G401.6 (cell line): ENCODE measurements at regions not wholly inside any gene's neighbourhood (a gene's known extent, or its start where the extent isn't known, plus 50 kb on each side); places are given as distances from the start of the nearest gene placed in this dataset.

Experiments used
- FAIRE-seq: peaks from 2 replicates; lab custom pipeline; 2012; peaks lifted over from hg19 to GRCh38; lab: Jason Lieb, UNC

GRCh38 chr10:121185816-121186455, 334.8 kb downstream of the WDR11 start:
- FAIRE-seq, result no peak

GRCh38 chr10:121187391-121187790, 336.2 kb downstream of the WDR11 start:
- no peak for FAIRE-seq

- no peak for FAIRE-seq
These were observed 336.8 kb downstream of the WDR11 start for GRCh38 chr10:121188005-121188404.

GRCh38 chr10:121189066-121189465, 337.9 kb downstream of the WDR11 start:
- no peak for FAIRE-seq

GRCh38 chr10:121194696-121195523, 343.7 kb downstream of the WDR11 start:
- FAIRE-seq, result no peak

GRCh38 chr10:121195524-121195910, 344.4 kb downstream of the WDR11 start:
- FAIRE-seq, result no peak

- FAIRE-seq, result no peak
These were observed 347.9 kb downstream of the WDR11 start for GRCh38 chr10:121199081-121199480.

GRCh38 chr10:121205625-121206024, 354.5 kb downstream of the WDR11 start:
- no peak for FAIRE-seq

- no peak for FAIRE-seq
These were observed 360.3 kb downstream of the WDR11 start for GRCh38 chr10:121211446-121211845.

- no peak for FAIRE-seq
These were observed 362.3 kb downstream of the WDR11 start for GRCh38 chr10:121213437-121213836.

- no peak for FAIRE-seq
These were observed 365.1 kb downstream of the WDR11 start for GRCh38 chr10:121216295-121216694.

GRCh38 chr10:121216721-121217181, 365.6 kb downstream of the WDR11 start:
- FAIRE-seq, result no peak

GRCh38 chr10:121217331-121217730, 366.2 kb downstream of the WDR11 start:
- no peak for FAIRE-seq

GRCh38 chr10:121221072-121221471, 369.9 kb downstream of the WDR11 start:
- FAIRE-seq, result no peak

- FAIRE-seq, result no peak
These were observed 370.8 kb downstream of the WDR11 start for GRCh38 chr10:121221991-121222390.

GRCh38 chr10:121222842-121223241, 371.7 kb downstream of the WDR11 start:
- FAIRE-seq, result no peak

- FAIRE-seq, result no peak
These were observed 367.2 kb downstream of the FGFR2 start for GRCh38 chr10:121231079-121231478.

GRCh38 chr10:121232494-121232893, 365.8 kb downstream of the FGFR2 start:
- FAIRE-seq, result no peak

GRCh38 chr10:121235692-121236091, 362.6 kb downstream of the FGFR2 start:
- no peak for FAIRE-seq

GRCh38 chr10:121236621-121237020, 361.6 kb downstream of the FGFR2 start:
- FAIRE-seq, result no peak

- no peak for FAIRE-seq
These were observed 360.5 kb downstream of the FGFR2 start for GRCh38 chr10:121237718-121238117.

- FAIRE-seq, result no peak
These were observed 358.2 kb downstream of the FGFR2 start for GRCh38 chr10:121240011-121240410.

- no peak for FAIRE-seq
These were observed 357.7 kb downstream of the FGFR2 start for GRCh38 chr10:121240556-121240955.

- FAIRE-seq, result no peak
These were observed 356.9 kb downstream of the FGFR2 start for GRCh38 chr10:121241337-121241736.
